H1 (cell line): ENCODE measurements at regions not wholly inside any gene's neighbourhood (a gene's known extent, or its start where the extent isn't known, plus 50 kb on each side); places are given as distances from the start of the nearest gene placed in this dataset.

Experiments used
- ATF2 ChIP-seq: IDR thresholded peaks from 2 replicates; pipeline ENCODE4 v1.6.1; 2012; ENCODE audit warnings: low read length, inconsistent platforms
- BRCA1 ChIP-seq: IDR thresholded peaks from 2 replicates; pipeline ENCODE4 v1.6.1; 2012; ENCODE audit warnings: low read depth, low read length, improper control_type of control experiment
- CBX5 ChIP-seq: fragments of 300-800, 300-1000 bp; sonication (generic); IDR thresholded peaks from 2 replicates; pipeline ENCODE4 v1.7.1; 2016; ENCODE audit warnings: antibody characterized with exemption, low read length, low read depth
- CTBP2 ChIP-seq: IDR thresholded peaks from 2 replicates; pipeline ENCODE4 v1.7.0; 2011; ENCODE audit warnings: borderline replicate concordance, mild to moderate bottlenecking, moderate library complexity, mixed read lengths, low read length; ENCODE audit not compliant: insufficient read depth, insufficient read length
- E2F6 ChIP-seq: IDR thresholded peaks from 2 replicates; pipeline ENCODE4 v1.6.1; 2012; ENCODE audit warnings: inconsistent platforms
- EGR1 ChIP-seq: IDR thresholded peaks from 2 replicates; pipeline ENCODE4 v1.6.1; 2011; ENCODE audit warnings: low read depth, low read length, borderline replicate concordance
- EP300 ChIP-seq, 2 experiments: IDR thresholded peaks; 1 replicate in 1 of 2; 2 replicates in 1 of 2; pipeline ENCODE4 v1.6.1; 2011 to 2012; ENCODE audit warnings: low read depth in 2 of 2, low read length in 2 of 2, mild to moderate bottlenecking in 2 of 2, borderline replicate concordance in 1 of 2, inconsistent platforms in 1 of 2, moderate library complexity in 1 of 2
- GTF2F1 ChIP-seq: IDR thresholded peaks from 2 replicates; pipeline ENCODE4 v1.6.1; 2012; ENCODE audit warnings: low read depth, low read length, improper control_type of control experiment, borderline replicate concordance
- HDAC2 ChIP-seq, 2 experiments: fragments of 300-600 bp in 1 of 2; sonication (generic) in 1 of 2; IDR thresholded peaks; 2 replicates each; pipeline ENCODE4 v1.6.1; 2011 to 2012; ENCODE audit warnings: low read depth in 2 of 2, low read length in 2 of 2, mild to moderate bottlenecking in 2 of 2, moderate library complexity in 2 of 2, borderline replicate concordance in 1 of 2, inconsistent platforms in 1 of 2
- HDAC6 ChIP-seq: IDR thresholded peaks from one replicate; pipeline ENCODE4 v1.7.1; 2012; ENCODE audit warnings: low read depth, mild to moderate bottlenecking, inconsistent platforms, low read length, moderate library complexity
- KDM1A ChIP-seq: fragments of 200-600, 300-600 bp; sonication (generic); IDR thresholded peaks from 2 replicates; pipeline ENCODE4 v1.7.1; 2016; ENCODE audit warnings: mild to moderate bottlenecking, low read length, borderline replicate concordance
- KDM4A ChIP-seq: IDR thresholded peaks from one replicate; pipeline ENCODE4 v1.7.1; 2012; ENCODE audit warnings: low read depth, mild to moderate bottlenecking, moderate library complexity, low read length, inconsistent platforms; ENCODE audit not compliant: severe bottlenecking
- MAX ChIP-seq: IDR thresholded peaks from 2 replicates; pipeline ENCODE4 v1.6.1; 2012; ENCODE audit warnings: inconsistent platforms
- NRF1 ChIP-seq: IDR thresholded peaks from 2 replicates; pipeline ENCODE4 v1.6.1; 2011; ENCODE audit warnings: mild to moderate bottlenecking, low read depth, low read length, improper control_type of control experiment
- POU5F1 ChIP-seq: IDR thresholded peaks from 2 replicates; pipeline ENCODE4 v1.6.1; 2011; ENCODE audit warnings: low read depth, mild to moderate bottlenecking, low read length, moderate library complexity
- RFX5 ChIP-seq: IDR thresholded peaks from 2 replicates; pipeline ENCODE4 v1.6.1; 2011; ENCODE audit warnings: low read depth, low read length, improper control_type of control experiment, borderline replicate concordance
- SIN3A ChIP-seq, 2 experiments: IDR thresholded peaks in 1 of 2; conservative IDR thresholded peaks in 1 of 2; 2 replicates each; pipeline ENCODE4 v1.6.1; 2011 to 2012; ENCODE audit warnings: low read length in 2 of 2, improper control_type of control experiment in 1 of 2, low read depth in 1 of 2, mild to moderate bottlenecking in 1 of 2
- SIRT6 ChIP-seq: IDR thresholded peaks from one replicate; pipeline ENCODE4 v1.7.1; 2012; ENCODE audit warnings: low read length, inconsistent platforms
- TAF1 ChIP-seq: IDR thresholded peaks from 2 replicates; pipeline ENCODE4 v1.6.1; 2011; ENCODE audit warnings: mild to moderate bottlenecking, low read depth, low read length
- TAF7 ChIP-seq: optimal IDR thresholded peaks from 2 replicates; pipeline ENCODE3; 2011; ENCODE audit warnings: low read depth, mild to moderate bottlenecking, inconsistent platforms, low read length, moderate library complexity, borderline replicate concordance
- USF2 ChIP-seq: IDR thresholded peaks from 2 replicates; pipeline ENCODE4 v1.6.1; 2011; ENCODE audit warnings: low read length, improper control_type of control experiment

GRCh38 chr10:58963723-58964124 lies 212.7 kb upstream of the PHYHIPL start (continued):
- TF ChIP-seq CBX5 (no peak), KDM4A (no peak), MAX (peak; percentile 54), SIN3A (conservative IDR thresholded peaks at IDR 0.05 in 1 of 2, IDR thresholded peaks at IDR 0.05 in 1 of 2; ENCODE audit: low read depth in 1 of 2, low read length in 2 of 2) (peak; percentile 68 to 88; a peak in 1 of 4 replicates), BRCA1 (no peak), HDAC6 (peak; percentile 97), GTF2F1 (no peak), E2F6 (no peak), RFX5 (no peak), NRF1 (no peak), KDM1A (peak; percentile 77; the same call in 1 of the 2 replicates), POU5F1 (no peak), TAF1 (no peak), USF2 (no peak), CTBP2 (peak; percentile 99), TAF7 (peak; percentile 61), ATF2 (peak; percentile 97), SIRT6 (no peak), EGR1 (peak; percentile 72; the same call in 1 of the 2 replicates), HDAC2 (IDR thresholded peaks at IDR 0.05; ENCODE audit: borderline replicate concordance in 1 of 2, low read depth in 2 of 2, low read length in 2 of 2) (peak; percentile 91 to 97; a peak in 3 of 4 replicates), EP300 (IDR thresholded peaks at IDR 0.05; ENCODE audit: borderline replicate concordance in 1 of 2, low read depth in 2 of 2, low read length in 2 of 2) (peak; percentile 19 to 94)
